ENCODE measurements at regions not wholly inside any gene's neighbourhood (a gene's known extent, or its start where the extent isn't known, plus 50 kb on each side); places are given as distances from the start of the nearest gene placed in this dataset.

DNA sequence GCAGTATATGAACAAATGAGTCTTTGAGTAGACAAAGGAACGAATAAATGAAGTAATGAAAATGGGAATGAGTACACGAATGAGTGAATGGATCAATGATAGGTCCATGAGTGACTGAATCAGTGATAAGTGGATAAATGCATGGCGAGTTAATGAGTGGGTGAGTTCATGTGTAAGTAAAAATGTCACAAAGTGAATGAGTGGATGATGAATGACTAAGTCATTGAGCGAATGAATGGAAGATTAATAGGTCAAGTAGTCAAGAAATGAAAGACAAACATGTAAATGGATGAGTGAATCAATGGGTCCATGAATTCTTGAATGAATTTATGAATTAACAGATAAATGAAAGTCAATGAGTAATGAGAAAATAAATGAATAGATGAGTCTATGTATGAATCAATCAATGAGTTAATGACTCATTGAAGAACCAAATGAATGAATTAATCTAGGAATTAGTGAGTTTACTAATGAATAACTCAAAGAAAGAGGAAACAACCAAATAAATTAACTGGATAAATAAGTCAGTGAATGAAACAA is 97.3 kb upstream of the RTL1 start:
- in situ Hi-C loops (cut with HindIII; ENCODE audit: low pct_unique_long_range_greater_than_20kb, low sequenced_read_pairs), result no loop called here
- DNase-seq (ENCODE audit: low read depth), result peak; percentile 61

DNA sequence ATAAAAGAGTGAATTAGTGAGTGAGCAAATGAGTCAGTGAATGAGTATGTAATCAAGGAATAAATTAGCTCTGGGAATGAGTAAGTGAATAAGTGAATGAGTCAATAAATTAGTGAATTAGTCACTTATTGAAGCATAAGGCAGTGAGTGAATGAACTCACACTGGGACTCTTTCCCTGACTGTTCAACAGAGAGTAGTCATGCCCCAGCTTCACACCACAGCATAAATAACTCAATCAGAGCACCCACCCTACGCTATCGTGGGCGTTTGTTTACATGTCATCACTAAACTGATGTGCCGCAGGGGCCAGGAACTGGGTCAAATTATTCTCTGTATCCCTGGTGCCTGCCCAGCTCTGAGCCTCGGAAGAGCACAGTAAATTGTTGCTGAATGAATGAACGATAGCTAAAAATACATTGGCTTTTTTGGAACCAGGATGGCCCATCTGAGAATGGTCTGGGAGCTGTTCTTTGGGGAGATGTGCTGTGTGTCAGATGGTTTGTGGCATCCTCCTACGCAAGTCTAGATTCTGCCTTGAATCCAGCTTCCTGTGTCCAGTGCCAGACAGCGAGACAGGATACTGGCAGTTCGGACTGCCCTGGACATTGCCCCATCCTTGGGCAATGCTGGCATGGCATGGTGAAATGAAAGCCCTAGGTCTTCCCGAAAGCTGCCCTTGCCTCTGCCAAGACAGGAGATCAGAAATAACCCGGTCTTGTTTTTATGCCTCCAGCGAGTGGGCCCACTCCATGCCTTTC is 98.0 kb upstream of the RTL1 start:
- in situ Hi-C loops (cut with HindIII; ENCODE audit: low pct_unique_long_range_greater_than_20kb, low sequenced_read_pairs), result no loop called here
- peak; percentile 77 for DNase-seq (ENCODE audit: low read depth)

DNA sequence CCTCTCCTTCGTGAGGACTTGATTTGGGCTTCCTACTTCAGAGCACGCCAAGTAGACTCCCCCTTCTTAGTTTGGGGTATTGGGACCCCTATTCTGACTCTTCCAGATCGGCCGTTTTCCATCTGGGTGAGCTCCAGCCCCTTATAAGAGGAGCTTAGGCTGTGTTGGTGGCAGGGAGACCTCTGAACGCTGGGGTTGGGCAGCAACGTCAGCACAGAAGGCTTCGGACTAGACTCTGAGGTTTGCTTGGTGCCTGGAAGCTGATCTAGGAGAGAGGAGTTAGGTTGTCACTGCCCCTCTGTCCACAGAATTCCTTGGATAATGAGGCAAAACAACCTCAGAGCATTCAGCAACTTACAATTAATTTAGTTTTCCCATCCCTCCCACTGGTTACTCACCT is 99.2 kb upstream of the RTL1 start:
- in situ Hi-C loops (cut with HindIII; ENCODE audit: low pct_unique_long_range_greater_than_20kb, low sequenced_read_pairs), result no loop called here

DNA sequence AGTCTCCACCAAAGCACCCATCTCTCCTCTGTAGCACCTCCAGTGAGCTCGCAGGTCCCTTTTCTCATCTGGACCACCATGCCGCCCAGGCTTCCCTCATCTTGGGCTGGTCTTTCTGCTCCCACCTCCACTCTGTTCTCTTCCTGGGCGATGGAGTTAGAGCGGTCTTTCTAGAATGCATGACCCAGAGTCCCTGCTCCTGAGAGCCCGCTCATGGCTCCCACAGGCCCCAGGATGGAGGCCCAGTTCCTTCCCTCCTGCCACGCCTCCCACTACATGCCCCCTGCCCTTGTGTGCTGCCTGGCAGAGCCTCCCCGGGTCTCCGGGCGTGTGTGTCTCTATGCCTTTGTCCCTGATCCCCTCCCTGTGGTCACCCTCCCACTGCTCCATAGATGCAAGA is 100.7 kb upstream of the RTL1 start:
- in situ Hi-C loops (cut with HindIII; ENCODE audit: low pct_unique_long_range_greater_than_20kb, low sequenced_read_pairs), result no loop called here
- DNase-seq (ENCODE audit: low read depth), result no peak

More for the DNA sequence above, 99.2 kb upstream of the RTL1 start:
- no peak for DNase-seq (ENCODE audit: low read depth)

DNA sequence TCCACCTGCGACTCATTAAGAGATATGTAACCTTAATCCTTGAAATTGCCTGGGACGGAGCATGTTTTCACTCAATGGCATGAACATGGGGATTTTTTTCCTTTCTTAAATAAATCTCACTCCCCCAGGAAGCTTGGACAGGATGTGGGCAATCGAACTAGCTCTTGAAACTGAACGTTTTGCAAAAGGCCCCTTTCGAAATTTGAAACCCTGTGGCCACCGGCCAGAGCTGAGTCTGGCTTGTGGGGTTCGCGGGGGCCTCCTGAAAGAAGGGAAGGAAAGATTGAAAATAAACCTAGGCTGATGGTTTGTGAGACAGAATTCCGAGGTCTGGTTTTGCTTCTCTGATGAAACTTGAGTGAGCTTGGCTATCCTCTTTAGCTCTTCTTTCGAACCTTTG is 101.4 kb upstream of the RTL1 start:
- no peak for DNase-seq (ENCODE audit: low read depth)
- in situ Hi-C loops (cut with HindIII; ENCODE audit: low pct_unique_long_range_greater_than_20kb, low sequenced_read_pairs), result no loop called here

DNA sequence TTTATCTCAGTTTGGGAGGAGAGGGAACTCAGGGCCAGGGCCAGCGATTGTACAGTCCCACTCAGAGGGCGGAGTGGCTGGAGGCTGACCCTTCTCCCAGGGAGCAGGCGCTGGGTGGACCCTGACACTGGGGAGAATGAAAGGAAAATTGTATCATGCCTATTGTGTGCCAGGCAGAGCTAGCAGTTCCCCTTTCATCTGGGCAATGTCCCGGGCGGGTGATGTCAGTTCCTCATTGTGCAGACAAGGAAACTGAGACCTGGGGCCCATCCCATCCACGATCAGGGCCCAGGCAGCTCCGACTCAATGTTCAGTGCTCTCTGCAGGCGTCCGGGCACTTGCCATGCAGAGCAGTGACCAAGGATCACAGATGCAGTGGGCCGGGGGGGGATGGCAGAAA is 101.9 kb upstream of the RTL1 start:
- no peak for DNase-seq (ENCODE audit: low read depth)
- in situ Hi-C loops (cut with HindIII; ENCODE audit: low pct_unique_long_range_greater_than_20kb, low sequenced_read_pairs), result no loop called here

DNA sequence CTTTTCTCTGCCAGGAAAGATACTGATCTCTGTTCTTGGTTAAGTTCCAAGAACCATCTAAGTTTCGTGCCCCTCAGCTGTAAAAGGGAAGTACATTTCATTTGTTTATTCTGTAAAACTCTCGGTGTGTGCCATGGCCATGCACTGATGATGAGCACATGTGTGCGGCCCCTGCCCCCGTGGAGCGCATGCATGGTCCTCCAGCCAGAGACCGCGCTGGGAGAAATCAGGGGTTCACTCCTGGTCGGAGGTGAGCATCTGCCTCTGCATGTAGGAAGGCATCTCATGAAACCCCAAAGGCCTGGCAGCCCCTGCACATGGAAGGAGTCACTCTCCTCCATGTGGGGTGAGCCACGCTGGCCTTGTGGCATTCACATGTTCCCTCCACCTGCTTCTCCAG is 102.5 kb upstream of the RTL1 start:
- in situ Hi-C loops (cut with HindIII; ENCODE audit: low pct_unique_long_range_greater_than_20kb, low sequenced_read_pairs), result no loop called here
- DNase-seq (ENCODE audit: low read depth), result no peak

DNA sequence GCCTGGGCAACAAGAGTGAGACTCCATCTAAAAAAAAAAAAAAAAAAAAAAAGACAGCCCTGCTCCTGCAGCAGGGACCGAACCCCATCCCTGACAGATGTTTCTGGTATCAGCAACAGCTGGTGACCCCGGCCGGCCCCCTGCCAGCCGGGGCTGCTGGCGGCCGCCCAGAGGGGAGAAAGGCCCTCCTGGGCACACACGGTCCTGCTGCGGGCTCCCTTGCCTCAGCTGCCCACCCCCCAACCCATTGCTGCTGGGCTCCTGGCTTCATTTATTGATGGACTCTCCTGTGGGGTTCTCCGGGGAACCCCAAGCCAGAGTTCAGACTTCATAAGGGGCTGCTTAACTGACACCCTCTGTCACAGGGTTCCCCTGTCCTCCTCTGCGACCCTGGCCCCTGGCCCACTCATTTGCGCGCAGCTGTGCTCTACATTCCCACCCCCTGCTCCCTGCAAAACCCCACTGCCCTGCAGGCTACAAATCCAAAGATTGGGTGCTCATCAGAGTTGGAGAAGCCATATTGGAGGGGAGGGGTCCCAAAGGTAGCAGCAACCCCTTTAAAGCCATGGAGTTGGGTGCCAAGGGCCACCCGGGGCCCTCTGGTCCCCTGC is 103.6 kb upstream of the RTL1 start:
- DNase-seq (ENCODE audit: low read depth), result no peak
- in situ Hi-C loops (cut with HindIII; ENCODE audit: low pct_unique_long_range_greater_than_20kb, low sequenced_read_pairs), result no loop called here

DNA sequence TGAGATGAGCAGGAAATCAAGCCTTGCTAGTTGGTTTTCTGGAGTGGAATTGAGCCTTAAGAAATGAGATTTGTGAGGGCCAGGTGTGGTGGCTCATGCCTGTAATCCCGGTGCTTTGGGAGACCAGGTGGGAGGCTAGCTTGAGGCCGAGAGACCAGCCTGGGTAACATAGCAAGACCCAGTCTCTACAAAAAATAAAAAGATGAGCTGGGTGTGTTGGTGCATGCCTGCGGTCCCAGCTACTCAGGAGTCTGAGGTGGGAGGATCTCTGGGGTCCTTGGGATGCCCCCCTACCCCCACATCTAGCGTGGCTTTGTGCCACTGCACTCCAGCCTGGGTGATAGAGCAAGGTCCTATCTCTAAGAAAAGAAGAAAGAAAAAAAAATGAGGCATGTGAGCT is 104.2 kb upstream of the RTL1 start:
- in situ Hi-C loops (cut with HindIII; ENCODE audit: low pct_unique_long_range_greater_than_20kb, low sequenced_read_pairs), result no loop called here
- DNase-seq (ENCODE audit: low read depth), result no peak

DNA sequence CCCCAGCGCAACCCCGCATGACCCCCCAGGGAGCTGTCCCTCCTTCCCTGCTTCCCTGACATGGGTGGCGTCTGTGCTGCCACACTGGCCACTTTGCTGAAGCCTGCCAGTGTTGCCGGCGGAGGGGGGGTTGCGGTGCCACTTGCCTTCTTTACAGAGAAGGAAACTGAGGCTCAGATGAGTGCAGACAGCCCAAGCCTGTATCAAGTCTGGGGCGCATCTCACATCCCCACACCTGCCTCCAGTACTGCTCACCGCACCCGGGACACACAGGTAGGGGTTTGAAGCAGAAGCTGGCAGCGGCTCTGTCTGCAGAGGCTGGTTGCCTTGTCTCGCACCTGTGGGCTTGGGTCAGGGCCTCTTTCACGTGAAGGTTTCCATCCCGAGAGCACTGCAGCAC is 104.7 kb upstream of the RTL1 start:
- in situ Hi-C loops (cut with HindIII; ENCODE audit: low pct_unique_long_range_greater_than_20kb, low sequenced_read_pairs), result no loop called here
- no peak for DNase-seq (ENCODE audit: low read depth)

DNA sequence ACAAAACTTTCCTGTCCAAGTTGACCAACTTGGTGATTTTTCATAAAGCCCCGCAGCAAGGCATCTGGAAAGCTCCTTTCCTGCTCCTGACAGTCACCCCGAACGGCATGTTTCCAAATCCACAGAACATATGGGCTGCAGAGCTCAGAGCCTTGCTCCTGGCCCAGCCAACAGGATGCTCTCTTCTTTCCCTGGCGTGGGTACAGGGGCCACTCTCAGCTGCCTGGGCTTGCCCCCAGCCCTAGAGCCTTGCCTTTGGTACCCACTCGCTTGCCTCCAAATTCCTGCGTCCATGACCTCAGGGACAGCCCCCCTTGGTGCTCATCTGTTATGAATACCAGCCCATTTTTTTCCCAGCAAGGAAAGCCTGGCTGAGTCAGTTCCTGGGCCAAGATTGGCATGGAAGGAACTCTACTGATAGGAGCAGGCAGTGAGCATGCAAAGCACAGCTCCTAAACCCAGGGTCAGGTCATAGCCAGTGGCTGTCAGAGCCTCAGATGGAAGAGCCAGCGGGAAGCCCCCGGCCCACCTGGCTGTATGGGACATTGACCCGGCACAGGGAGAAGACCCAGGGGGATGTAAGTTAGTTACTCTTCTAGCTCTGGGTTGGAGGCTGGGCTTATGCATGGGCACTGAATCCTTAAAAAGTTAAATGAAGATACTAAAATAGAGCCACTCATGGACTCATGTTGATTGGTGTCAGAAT is 105.3 kb upstream of the RTL1 start:
- DNase-seq (ENCODE audit: low read depth), result no peak
- in situ Hi-C loops (cut with HindIII; ENCODE audit: low pct_unique_long_range_greater_than_20kb, low sequenced_read_pairs), result no loop called here

DNA sequence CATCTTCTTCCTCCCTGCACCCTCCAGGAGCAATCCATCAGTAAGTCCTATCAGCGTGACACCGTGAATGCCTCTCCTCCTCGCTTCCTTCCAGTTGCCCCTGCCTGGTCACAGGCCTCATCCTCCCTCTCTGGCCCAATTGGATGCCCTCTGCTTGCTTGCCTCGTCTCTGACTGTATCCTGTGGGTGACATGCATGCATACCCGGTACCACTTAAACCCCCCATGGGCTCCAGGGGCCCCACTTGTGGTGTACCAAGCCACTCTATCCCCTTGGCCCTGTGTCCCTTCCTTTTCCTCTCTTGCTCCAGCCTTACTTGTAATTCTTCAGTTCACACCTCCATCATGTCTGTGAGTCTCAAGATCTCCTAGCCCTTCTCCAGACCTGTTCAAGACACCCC is 106.0 kb upstream of the RTL1 start:
- in situ Hi-C loops (cut with HindIII; ENCODE audit: low pct_unique_long_range_greater_than_20kb, low sequenced_read_pairs), result no loop called here
- no peak for DNase-seq (ENCODE audit: low read depth)

DNA sequence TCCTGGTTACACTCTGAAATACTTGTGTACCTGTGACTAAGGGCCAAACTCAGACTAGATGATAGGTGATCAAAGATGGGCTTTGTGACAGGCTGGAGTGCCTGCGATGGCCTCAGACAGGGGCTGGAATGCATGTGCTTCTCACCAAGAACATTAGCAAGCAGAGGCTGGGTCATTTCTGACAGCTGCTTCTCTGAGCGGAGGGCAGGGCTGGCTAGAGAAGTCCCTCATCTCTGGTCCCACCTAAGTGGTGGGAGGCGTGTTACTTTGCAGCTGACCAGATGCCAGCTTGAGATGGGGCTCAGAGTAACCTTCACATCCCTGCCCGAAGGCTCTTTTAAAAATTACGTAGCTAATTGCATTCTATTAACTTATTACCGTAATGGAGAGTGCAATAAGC is 106.8 kb upstream of the RTL1 start:
- no peak for DNase-seq (ENCODE audit: low read depth)
- in situ Hi-C loops (cut with HindIII; ENCODE audit: low pct_unique_long_range_greater_than_20kb, low sequenced_read_pairs), result no loop called here

DNA sequence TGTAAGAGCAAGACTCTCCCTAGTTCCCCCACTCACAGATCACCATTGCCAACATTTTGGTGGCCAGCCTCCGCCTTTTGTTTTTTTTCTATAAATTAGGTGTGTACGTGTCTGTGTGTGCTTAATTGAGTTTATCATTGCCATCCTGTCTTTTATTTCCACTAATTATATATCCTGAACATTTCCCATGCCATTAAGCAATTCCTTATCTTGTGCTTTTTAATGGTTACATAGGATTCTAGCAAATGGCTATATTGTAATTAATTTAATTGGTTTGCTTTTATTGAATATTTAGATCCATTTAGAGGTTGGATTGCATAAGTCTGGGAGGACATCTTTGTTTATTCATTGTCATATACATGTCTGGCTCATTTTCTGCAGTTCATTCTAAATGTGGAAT is 107.3 kb upstream of the RTL1 start:
- DNase-seq (ENCODE audit: low read depth), result no peak
- in situ Hi-C loops (cut with HindIII; ENCODE audit: low pct_unique_long_range_greater_than_20kb, low sequenced_read_pairs), result no loop called here

DNA sequence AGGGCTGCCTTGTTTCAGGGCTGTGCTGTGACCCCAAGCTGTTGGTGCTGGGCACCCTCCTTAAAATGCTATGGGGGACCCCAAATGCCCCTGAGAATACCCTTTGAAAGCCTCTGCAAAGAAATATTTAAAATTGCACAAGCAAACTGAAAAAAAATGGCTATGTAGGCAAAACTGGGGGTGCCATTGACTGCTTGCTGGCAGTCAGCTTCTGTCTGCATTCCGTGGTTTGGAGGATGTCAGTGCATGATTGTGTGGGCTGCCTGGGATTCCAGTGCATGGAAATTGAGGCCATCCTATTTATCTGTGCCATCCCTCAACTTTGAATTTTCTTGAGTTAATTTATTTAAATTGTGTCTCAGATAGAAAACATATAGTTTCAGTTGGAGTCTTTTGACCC is 113.7 kb upstream of the RTL1 start:
- no peak for DNase-seq (ENCODE audit: low read depth)
- in situ Hi-C loops (cut with HindIII; ENCODE audit: low pct_unique_long_range_greater_than_20kb, low sequenced_read_pairs), result no loop called here

DNA sequence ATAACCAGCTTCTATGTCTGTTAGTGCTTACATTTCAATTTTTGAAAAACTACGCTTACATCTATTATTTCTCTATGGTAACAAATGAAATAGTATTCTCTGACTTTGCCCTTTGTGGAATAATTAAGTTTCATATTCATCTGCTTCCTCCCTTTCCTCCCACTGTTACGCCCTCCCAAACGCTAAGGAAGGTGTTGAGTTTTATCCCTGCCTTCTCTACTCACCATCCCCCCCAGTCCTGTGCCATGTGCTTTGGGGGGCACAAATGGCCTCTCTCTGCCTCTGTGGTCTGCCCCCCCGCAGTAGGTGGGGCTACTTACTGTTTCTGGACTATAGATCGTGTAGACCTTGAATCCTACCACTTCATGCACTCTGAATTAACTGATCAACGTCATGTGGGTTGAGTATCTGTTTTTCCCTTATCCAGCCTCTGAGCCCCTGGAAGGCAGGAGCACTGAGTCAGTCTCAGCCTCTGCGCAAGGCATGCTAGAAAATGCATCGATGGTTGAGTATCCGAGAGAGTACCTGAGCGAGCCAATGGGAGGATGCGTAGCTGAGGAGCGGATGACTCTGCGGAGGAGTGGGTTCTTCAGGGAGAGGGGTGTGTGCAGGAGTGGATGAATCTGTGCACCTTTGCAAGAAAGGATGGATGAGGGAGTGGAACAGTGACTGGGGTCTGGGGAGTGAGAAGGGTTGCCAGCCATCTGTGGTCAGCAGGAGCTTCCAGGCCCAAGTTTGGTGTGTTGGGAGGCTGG is 114.5 kb upstream of the RTL1 start:
- in situ Hi-C loops (cut with HindIII; ENCODE audit: low pct_unique_long_range_greater_than_20kb, low sequenced_read_pairs), result no loop called here

DNA sequence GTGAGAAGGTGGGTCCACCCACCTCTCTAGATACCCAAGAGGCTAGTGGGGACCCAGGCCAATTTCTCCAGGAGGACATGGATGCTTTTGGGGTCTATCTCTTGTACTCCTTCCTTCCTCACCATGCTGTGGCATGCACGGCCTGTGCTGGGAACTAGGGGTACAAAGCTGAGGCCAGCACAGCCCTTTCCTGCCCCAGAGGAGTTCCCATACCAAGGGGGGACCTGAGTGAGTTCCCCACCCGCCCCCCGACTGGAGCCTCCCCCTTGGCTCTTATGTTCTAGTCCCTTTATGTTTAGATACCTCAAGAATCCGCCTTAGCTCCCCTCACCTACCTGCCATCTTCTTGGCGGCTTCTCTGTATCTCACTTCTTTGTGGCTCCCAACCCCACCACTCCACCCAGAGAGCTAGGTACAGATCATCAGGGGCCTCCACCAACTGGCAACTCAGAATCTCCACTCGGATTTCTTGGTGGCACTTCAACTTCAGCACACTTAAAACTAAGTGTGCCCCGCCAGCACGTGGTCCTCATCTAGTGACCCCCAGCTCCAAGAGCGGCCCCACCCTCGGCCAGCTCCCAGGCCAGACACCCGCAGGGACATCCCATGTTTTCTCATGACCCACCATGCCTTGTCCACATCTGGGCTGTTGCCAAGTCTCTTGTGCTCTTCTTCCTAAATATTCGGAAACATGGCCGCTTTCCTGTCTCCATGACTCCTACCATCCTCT is 115.2 kb upstream of the RTL1 start:
- no peak for DNase-seq (ENCODE audit: low read depth)
- in situ Hi-C loops (cut with HindIII; ENCODE audit: low pct_unique_long_range_greater_than_20kb, low sequenced_read_pairs), result no loop called here

More for the DNA sequence above, 114.5 kb upstream of the RTL1 start:
- no peak for DNase-seq (ENCODE audit: low read depth)

DNA sequence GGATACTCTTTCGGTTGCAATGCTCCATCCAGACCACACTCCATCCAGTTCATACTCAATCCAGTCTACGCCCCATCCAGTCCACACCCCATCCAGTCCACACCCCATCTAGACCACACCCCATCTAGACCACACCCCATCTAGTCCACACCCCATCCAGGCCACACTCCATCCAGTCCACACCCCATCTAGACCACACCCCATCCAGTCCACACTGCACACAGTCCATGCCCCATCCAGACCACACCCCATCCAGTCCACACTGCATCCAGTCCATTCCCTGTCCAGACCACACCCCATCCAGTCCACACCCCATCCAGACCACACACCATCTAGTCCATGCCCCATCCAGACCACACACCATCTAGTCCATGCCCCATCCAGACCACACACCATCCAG is 116.0 kb upstream of the RTL1 start:
- in situ Hi-C loops (cut with HindIII; ENCODE audit: low pct_unique_long_range_greater_than_20kb, low sequenced_read_pairs), result no loop called here
- DNase-seq (ENCODE audit: low read depth), result no peak

All from Caki2 (cell line).